GM18508 (cell line): ENCODE measurements at regions not wholly inside any gene's neighbourhood (a gene's known extent, or its start where the extent isn't known, plus 50 kb on each side); places are given as distances from the start of the nearest gene placed in this dataset.

Experiments used
- ATAC-seq: cut with Tn5 transposase; IDR thresholded peaks from one replicate; pipeline ENCODE4 v1.9.1; 2021; ENCODE audit warnings: moderate number of reproducible peaks; ENCODE audit not compliant: insufficient read depth, unreplicated experiment

GRCh38 chr1:37403166-37403565 is 71.2 kb upstream of the ZC3H12A start:
- ATAC-seq = no peak

- no peak for ATAC-seq
Measured at GRCh38 chr1:37404711-37405110, 69.7 kb upstream of the ZC3H12A start.

- ATAC-seq = no peak
Measured at GRCh38 chr1:37410105-37410504, 64.3 kb upstream of the ZC3H12A start.

GRCh38 chr1:37410815-37411214 is 63.6 kb upstream of the ZC3H12A start:
- ATAC-seq = no peak

GRCh38 chr1:37415611-37416244 is 58.7 kb upstream of the ZC3H12A start:
- ATAC-seq = no peak

- no peak for ATAC-seq
Measured at GRCh38 chr1:37420456-37420855, 53.9 kb upstream of the ZC3H12A start.

DNA sequence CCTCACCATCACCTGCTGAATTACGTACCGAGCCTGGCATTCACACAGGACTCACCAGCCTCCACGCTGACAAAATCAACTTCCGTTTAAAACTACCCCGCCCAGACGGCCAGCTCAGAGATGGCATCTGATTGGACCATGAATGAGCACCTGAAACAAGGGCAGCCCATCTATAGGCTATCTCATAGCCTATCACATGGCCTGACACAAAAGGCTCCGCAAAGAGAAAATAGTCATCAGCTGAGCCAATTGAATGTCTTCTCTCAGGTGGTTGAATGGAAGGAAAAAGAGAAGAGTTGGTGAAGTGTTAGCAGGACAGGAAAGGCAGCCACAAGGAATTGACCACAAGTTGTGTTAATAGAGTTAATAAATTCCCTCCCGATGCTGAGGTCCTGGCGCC is 50.6 kb upstream of the ZC3H12A start:
- ATAC-seq = no peak

DNA sequence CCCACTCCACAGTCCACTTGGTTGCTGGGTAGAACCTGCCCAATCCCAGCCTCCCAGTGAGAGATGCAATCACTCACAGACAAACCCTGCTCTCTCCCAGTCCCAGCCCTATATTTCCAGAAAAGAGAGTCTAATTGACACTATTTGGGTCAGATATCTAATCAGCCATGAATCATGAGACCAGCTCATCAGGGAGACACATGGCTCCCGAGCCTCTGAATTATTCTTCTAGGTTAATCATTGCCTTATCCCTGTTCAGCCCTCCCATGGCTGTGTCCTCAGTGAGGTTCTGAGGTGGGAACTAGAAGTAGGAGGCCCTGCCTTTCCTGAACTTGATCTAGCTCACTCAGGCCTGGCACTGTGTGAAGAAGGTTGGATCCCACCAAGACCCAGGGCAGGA is 49.9 kb upstream of the ZC3H12A start:
- ATAC-seq = no peak
